HG03135 (cell line): ENCODE measurements at regions not wholly inside any gene's neighbourhood (a gene's known extent, or its start where the extent isn't known, plus 50 kb on each side); places are given as distances from the start of the nearest gene placed in this dataset.
"Not testable (repeated sequence)": the region's sequence is repeated elsewhere in the genome, so short reads cannot be mapped to it uniquely, and the experiment has no call there.

Experiments used
- ATAC-seq: cut with Tn5 transposase; IDR thresholded peaks from one replicate; pipeline ENCODE4 v1.9.1; 2021; ENCODE audit warnings: mild to moderate bottlenecking, moderate library complexity; ENCODE audit not compliant: unreplicated experiment

DNA sequence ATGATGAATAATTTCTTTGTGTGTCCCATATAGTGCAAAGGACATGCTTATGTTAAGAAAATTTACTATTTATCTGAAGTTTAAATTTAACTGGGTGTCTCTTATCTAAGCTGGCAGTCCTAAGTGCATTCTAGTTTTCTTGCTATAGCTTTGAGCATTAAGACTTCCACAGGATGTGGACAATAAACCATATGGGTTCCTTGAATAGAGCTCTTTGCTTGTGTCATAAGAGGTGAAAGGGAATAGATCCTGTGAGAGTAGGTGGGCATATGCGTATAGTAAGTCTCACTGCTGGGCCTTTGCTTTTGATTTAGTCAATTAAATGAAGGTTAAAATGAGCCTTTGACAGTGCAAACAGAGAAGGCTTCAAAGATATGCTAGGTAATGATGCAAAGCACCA lies 223.4 kb upstream of the GYPA start:
- ATAC-seq, result no peak

DNA sequence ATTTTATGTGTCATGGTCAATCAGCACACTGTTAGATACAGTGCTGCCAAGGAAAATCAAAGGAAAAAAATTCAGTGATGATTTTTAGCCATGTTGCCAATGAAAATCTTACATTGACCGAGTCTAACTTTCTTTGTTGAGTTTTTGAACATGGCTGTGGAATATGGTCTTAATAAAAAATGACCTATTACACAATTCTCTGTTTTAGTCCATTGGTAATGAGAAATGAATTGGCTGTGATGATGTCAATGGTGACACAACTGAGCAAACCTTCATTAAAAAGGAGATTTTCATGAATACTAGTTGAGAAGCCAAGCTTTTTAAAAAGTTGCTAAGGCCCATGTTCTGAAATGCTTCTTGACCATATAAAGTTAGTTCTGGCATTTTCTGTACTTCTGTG lies 225.9 kb upstream of the GYPA start:
- no peak for ATAC-seq

DNA sequence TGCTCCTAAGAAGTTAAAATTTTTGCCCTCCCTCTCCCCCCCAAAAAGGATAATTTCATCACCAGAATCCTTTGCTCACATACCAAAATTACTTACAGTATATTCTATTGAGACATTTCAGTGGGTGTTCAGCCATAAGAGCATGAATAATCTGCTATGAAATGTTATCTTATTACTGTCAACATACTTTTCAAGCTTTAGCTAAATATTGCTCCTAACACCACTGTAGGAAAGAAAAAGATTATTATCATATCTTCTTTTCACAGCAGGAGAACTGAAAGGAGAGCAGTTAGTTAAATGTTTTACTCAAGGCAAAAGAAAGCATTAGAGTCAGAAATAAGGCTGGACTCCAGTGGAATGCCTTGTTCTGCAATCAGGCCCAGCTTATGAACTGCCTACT lies 231.0 kb upstream of the GYPA start:
- ATAC-seq, result no peak

DNA sequence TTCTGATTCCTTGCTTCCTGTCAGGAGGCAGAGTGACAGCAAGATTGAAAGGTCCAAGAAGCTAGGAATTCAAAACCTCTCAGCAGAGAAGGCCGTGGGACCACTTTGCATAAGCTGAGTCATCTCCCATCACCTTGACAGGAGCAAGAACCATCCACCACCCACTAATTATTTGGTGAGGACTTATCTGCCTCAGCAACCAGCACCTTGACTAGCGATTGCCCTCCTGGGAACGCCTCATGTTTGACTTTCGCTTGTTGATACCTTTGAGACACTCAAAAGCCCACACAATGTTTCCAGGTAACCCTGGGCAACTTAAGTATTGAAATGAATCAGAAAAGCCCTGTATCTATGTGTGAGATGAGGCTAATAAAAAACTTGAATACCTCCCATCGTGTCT lies 233.5 kb upstream of the GYPA start:
- ATAC-seq, result peak; percentile 86

GRCh38 chr4:144376866-144377265 lies 236.3 kb upstream of the GYPA start:
- no peak for ATAC-seq

- no peak for ATAC-seq
These were observed 243.9 kb upstream of the GYPA start for GRCh38 chr4:144384408-144384807.

GRCh38 chr4:144399927-144400326 lies 246.0 kb upstream of the HHIP start:
- ATAC-seq, result peak; percentile 63

- no peak for ATAC-seq
These were observed 243.8 kb upstream of the HHIP start for GRCh38 chr4:144402176-144402575.

DNA sequence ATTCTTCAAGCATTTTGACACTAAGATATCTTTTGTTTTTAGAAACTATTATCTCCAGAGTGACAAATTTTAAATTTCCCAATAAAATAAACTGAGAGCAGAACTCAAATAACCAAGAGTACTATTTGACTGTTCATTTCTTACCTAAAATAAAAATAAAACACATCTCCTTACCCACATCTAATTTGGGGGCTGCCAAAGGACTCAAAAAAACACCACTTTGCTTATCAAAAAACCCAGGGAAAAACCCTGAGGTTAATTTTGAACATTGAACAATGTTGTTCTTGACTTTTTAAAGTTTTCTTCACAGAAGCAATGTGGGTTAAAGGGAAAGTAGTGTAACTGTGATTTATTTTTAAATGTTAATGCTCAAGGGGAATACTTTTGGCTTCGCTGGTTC lies 243.0 kb upstream of the HHIP start:
- no peak for ATAC-seq

DNA sequence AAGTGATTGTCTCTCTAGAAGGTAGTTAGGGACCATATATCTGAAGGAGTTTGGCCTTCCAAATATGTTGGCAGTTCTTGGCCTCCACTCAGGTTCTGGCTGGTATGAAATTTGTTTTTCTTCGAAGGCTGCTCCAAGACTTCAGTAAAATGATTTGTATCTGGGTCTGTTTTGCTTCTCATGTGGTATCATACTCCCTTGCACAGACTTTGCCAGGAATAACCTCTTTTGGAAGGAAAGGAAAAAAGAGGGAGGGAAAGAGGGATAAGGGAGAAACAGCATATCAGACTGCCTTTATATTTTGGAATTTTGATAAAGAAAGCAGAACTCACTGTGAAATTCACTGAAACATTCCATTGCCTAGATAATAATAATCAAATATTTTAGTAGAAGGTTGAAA lies 242.1 kb upstream of the HHIP start:
- ATAC-seq, result no peak

GRCh38 chr4:144409525-144409924 lies 236.4 kb upstream of the HHIP start:
- no peak for ATAC-seq

DNA sequence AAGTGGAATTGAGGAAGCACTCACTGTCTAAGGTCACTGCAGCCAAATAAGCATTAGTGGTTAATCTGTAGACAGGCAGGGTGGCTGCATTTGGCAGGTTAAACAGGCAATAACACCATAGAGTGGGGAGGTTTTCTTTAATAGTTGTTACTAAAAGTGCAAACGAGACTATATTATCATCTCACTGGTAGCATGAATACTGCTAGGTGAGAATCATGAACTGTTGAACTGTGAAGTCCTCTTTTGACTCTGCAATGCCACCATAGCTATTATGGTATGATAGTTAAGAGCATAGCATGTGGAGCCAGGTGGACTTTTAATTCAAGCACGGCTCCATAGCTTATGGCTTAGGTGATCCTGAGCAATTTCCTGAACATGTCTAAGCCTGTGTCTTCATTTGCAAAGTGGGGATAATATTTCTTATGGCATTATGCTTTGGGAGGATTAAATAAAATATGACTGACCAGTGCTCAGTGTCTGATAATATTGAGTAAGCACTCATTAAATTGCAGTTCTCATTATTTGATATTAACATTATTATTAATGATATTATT lies 235.6 kb upstream of the HHIP start:
- no peak for ATAC-seq

GRCh38 chr4:144411119-144411518 lies 234.8 kb upstream of the HHIP start:
- no peak for ATAC-seq

DNA sequence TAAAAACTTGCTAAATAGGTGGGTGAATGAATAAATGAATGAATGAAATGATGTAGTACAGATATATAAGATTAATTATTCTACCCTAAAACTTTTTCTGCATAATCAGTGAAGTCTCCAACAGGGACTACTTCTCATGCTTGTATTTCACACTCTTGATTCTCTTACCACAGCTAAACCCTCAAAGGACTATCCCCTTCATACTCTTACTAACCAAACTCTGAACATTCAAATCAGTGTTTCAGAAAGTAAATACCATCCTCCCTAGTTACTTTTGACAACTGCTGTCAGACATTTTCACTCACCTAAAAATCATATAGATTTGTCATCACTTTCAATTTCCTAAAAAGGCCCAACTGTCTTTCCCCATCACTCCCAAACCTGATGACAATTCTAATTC lies 234.3 kb upstream of the HHIP start:
- no peak for ATAC-seq

DNA sequence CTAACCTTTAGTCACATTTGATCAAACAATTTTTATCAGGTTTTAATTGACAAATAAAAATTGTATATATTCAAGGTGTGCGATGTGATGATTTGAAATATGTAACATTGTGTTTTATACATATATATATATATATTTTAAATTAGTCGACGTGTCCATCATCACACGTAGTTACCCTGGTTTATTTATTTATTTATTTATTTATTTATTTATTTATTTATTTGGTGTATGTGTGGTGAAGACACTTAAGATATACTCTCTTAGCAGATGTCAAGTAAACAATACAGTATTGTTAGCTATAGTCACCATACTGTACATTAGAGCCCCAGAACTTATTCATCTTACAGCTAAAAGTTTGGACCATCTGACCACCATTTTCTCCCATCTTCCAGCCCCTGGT lies 224.9 kb upstream of the HHIP start:
- ATAC-seq, result no peak

DNA sequence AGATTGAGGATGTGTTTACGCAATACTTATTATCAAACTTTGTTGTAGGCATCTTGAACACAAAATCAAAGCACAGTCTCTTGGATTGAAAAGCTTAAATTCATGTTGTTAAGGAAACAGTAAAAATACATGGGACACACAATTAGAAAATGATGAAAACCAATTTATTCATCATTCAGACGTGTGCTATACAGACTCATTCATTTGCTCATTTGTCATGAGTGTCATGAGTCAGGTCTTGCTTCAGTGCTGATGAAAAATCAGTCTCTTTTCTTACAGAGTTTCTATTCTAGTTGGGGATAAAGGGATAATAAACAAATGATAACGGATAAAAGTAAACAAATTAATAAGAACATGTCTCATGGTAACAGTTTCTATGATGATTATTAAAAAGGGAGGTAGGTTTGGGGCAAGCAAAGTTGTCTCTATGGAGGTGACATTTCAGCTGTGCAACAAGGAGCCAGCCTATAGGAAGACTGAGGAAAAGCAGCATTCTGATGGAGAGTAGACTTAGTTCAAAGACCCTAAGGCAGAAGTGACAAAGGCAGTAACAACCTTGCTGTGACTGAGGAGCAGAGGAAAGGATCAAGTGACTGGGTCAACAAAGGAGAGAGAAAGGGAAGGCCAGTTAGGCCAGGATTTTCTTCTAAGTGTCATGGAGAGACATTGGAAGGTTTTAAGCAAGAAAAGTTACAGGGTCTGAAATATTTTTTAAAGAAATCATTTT lies 224.0 kb upstream of the HHIP start:
- no peak for ATAC-seq

GRCh38 chr4:144423930-144424329 lies 222.0 kb upstream of the HHIP start:
- ATAC-seq, result no peak

- ATAC-seq, result not testable (repeated sequence)
These were observed 219.9 kb upstream of the HHIP start for GRCh38 chr4:144426023-144426422.

DNA sequence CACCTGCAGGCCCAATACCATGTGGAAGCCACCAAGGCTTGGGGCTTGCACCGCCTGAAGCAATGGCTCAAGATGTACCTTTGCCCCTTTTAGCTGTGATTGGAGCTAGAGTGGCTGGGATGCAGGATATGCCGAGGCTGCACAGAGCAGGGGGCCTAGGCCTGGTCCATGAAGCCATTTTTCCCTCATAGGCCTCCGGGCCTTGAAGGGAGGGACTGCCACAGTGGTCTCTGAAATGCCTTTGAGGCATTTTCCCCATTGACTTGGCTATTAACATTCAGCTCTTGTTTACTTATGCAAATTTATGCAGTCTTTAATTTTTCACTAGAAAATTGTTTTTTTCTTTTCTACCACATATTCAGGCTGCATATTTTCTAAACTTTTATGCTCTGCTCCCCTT lies 203.2 kb upstream of the HHIP start:
- no peak for ATAC-seq

GRCh38 chr4:144449611-144450010 lies 196.3 kb upstream of the HHIP start:
- ATAC-seq, result no peak

- ATAC-seq, result no peak
These were observed 195.4 kb upstream of the HHIP start for GRCh38 chr4:144450526-144450925.

DNA sequence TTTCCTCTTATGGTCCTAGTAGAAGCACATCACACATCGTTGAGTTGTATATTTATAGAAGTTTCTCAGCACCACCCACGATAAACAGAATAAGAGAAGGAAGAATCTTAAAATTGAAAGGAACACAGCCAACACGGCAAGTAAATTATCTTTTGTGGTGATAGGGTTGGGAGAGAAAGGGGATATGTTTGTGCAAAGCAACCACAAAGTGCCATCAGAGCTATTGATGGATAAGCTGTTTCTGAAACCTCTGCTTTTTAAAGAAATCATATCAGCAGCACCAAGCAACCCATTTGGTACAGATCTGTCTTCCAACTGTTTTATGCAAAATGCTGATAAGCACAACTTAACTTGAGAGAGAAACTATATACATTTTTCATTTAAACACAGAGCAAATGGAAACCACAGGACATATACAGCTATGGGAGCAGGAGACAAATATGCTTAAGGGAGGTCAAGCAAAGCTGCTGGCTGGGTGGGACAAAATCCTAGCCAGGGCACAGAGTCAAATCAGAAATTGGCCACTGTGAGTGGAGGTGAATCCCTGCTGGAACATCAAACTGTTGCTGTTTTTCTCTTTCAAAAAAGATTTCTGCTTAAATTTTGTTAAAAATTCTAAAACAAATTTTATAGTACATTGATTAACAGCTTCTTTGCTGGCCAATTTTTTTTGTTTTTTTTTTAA lies 194.0 kb upstream of the HHIP start:
- ATAC-seq, result no peak
